ENCODE measurements at regions not wholly inside any gene's neighbourhood (a gene's known extent, or its start where the extent isn't known, plus 50 kb on each side); places are given as distances from the start of the nearest gene placed in this dataset.

DNA sequence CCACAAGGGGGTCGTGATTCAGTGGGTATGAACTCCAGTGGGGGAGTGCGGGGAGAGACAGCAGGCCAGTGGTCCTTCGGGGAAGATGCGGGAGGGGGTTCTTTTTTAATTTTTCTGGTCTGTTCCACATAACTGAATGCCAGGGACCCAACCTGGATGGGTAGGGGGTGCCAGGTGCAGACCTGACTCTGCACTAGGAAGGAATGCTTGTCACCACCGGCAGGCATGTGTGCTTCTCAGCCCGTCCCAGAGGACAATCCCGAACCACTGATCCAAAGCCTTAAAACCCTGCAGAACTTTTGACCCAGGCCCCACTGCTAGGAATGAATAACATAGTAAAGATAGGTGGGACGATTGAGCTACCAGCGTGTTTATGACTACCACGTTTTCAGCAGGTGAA, 72.0 kb downstream of the DIO3 start:
- DNase-seq (ENCODE audit: extremely low spot score) = peak; percentile 70
- Histone ChIP-seq H3K9me3 (no peaks in the 10 kb centered on the region), H3K27ac (replicated peaks in 1 of 4) (no peak overlapping the region), H3K27me3 (peaks cover 0 to 25% (median 2%) of the 10 kb centered on the region in 4 donors), H3K4me1 (peaks cover 6 to 7% (median 7%) of the 10 kb centered on the region in 4 donors), H3K4me3 (no peak overlapping the region), H3K36me3 (no peaks in the 10 kb centered on the region)
- intact Hi-C loops (cut with DNase I) = no loop called here
- WGBS = 91% methylated on average over 7 of the region's 10 CpGs
- no peak for TF ChIP-seq POLR2A (IDR thresholded peaks at IDR 0.05; ENCODE audit: low read depth)

- Histone ChIP-seq H3K4me1 (no peaks in the 10 kb centered on the region), H3K9me3 (no peaks in the 10 kb centered on the region), H3K4me3 (no peak overlapping the region), H3K27ac (replicated peaks in 1 of 4) (no peak overlapping the region), H3K27me3 (peaks cover 0 to 25% (median 2%) of the 10 kb centered on the region in 4 donors), H3K36me3 (no peaks in the 10 kb centered on the region)
- DNase-seq (ENCODE audit: extremely low spot score) = peak; percentile 62
- intact Hi-C loops (cut with DNase I) = no loop called here
- 66% methylated on average over 17 of the region's 20 CpGs for WGBS
- TF ChIP-seq CTCF (IDR thresholded peaks at IDR 0.05) = no peak
- TF ChIP-seq POLR2AphosphoS5 (IDR thresholded peaks at IDR 0.05) = no peak
- TF ChIP-seq POLR2A (IDR thresholded peaks at IDR 0.05; ENCODE audit: low read depth) = no peak
- no peak for TF ChIP-seq EP300 (IDR thresholded peaks at IDR 0.05)
Observed at GRCh38 chr14:101634202-101634849, 73.0 kb downstream of the DIO3 start.

- 83% methylated on average over 32 of the region's 56 CpGs for WGBS
- H3K4me3 ChIP-seq = no peak overlapping the region
- TF ChIP-seq POLR2AphosphoS5 (IDR thresholded peaks at IDR 0.05) (no peak), EP300 (IDR thresholded peaks at IDR 0.05) (no peak), POLR2A (IDR thresholded peaks at IDR 0.05; ENCODE audit: low read depth) (no peak), CTCF (IDR thresholded peaks at IDR 0.05) (no peak)
- intact Hi-C loops (cut with DNase I) = no loop called here
- H3K9me3 ChIP-seq = no peaks in the 10 kb centered on the region
- no peak overlapping the region for H3K27ac ChIP-seq (replicated peaks in 1 of 4)
- peaks cover 0 to 25% (median 2%) of the 10 kb centered on the region in 4 donors for H3K27me3 ChIP-seq
- no peak for DNase-seq (ENCODE audit: extremely low spot score)
- no peaks in the 10 kb centered on the region for H3K4me1 ChIP-seq
- H3K36me3 ChIP-seq = no peaks in the 10 kb centered on the region
Observed at GRCh38 chr14:101634850-101635748, 73.8 kb downstream of the DIO3 start.

- TF ChIP-seq POLR2AphosphoS5 (IDR thresholded peaks at IDR 0.05) = no peak
- TF ChIP-seq EP300 (IDR thresholded peaks at IDR 0.05) = no peak
- TF ChIP-seq CTCF (IDR thresholded peaks at IDR 0.05) = no peak
- TF ChIP-seq POLR2A (IDR thresholded peaks at IDR 0.05; ENCODE audit: low read depth) = no peak
- DNase-seq (ENCODE audit: extremely low spot score) = peak; percentile 83
- Histone ChIP-seq H3K27ac (replicated peaks in 1 of 4) (no peak overlapping the region), H3K9me3 (no peaks in the 10 kb centered on the region), H3K4me3 (no peak overlapping the region), H3K4me1 (no peaks in the 10 kb centered on the region), H3K36me3 (no peaks in the 10 kb centered on the region), H3K27me3 (peaks cover 0 to 25% (median 2%) of the 10 kb centered on the region in 4 donors)
- 87% methylated on average over 13 of the region's 18 CpGs for WGBS
- intact Hi-C loops (cut with DNase I) = no loop called here
Observed at GRCh38 chr14:101635749-101636560, 74.7 kb downstream of the DIO3 start.

Data from esophagus muscularis mucosa (tissue), 4 donors.